GM23338 (cell line): ENCODE measurements at regions not wholly inside any gene's neighbourhood (a gene's known extent, or its start where the extent isn't known, plus 50 kb on each side); places are given as distances from the start of the nearest gene placed in this dataset.

Source experiments
- ATAC-seq: fragments of 200-7000 bp; cut with Tn5 transposase; 3 replicates; pipeline ENCODE4 v1.9.1; 2020
- DNase-seq: peaks from one replicate; pipeline ENCODE4 v3.0.0-alpha.2; 2015; ENCODE audit warnings: low spot score
- H2AFZ ChIP-seq: fragments of 200-600 bp; sonication (generic); 2 replicates; pipeline ENCODE4 v1.8.0; 2016; ENCODE audit warnings: antibody characterized with exemption, mild to moderate bottlenecking, moderate library complexity
- H3F3A ChIP-seq: fragments of 200-600 bp; sonication (generic); replicated peaks from 2 replicates; pipeline ENCODE4 v1.8.0; 2017; ENCODE audit warnings: antibody characterized with exemption, mixed run types, low read depth
- H3K27ac ChIP-seq: fragments of 200-600 bp; sonication (generic); 2 replicates; pipeline ENCODE4 v1.6.1; 2016; ENCODE audit warnings: low read depth
- H3K27me3 ChIP-seq: fragments of 200-600 bp; sonication (generic); 2 replicates; pipeline ENCODE4 v1.8.0; 2016; ENCODE audit warnings: mild to moderate bottlenecking, mixed run types, moderate library complexity; ENCODE audit not compliant: insufficient read depth
- H3K36me3 ChIP-seq: fragments of 200-600 bp; sonication (generic); 2 replicates; pipeline ENCODE4 v1.8.0; 2016; ENCODE audit warnings: mild to moderate bottlenecking; ENCODE audit not compliant: insufficient read depth
- H3K4me1 ChIP-seq: fragments of 200-600 bp; sonication (generic); 2 replicates; pipeline ENCODE4 v1.8.0; 2016; ENCODE audit warnings: mild to moderate bottlenecking, moderate library complexity; ENCODE audit not compliant: insufficient read depth
- H3K4me2 ChIP-seq: fragments of 200-600 bp; sonication (generic); 2 replicates; pipeline ENCODE4 v1.7.1; 2017; ENCODE audit warnings: mixed run types
- H3K4me3 ChIP-seq: fragments of 200-600 bp; sonication (generic); 2 replicates; pipeline ENCODE4 v1.6.1; 2016; ENCODE audit warnings: mixed run types
- H3K79me2 ChIP-seq: fragments of 200-600 bp; sonication (generic); replicated peaks from 2 replicates; pipeline ENCODE4 v1.8.0; 2017; ENCODE audit warnings: mild to moderate bottlenecking; ENCODE audit not compliant: insufficient read depth
- H3K9me2 ChIP-seq: fragments of 200-600 bp; sonication (generic); 2 replicates; pipeline ENCODE4 v1.8.0; 2017; ENCODE audit not compliant: insufficient read depth
- H4K20me1 ChIP-seq: fragments of 200-600 bp; sonication (generic); replicated peaks from 2 replicates; pipeline ENCODE4 v1.8.0; 2017; ENCODE audit warnings: mild to moderate bottlenecking; ENCODE audit not compliant: insufficient read depth
- H3K27ac Mint-ChIP-seq: 2 replicates; pipeline ENCODE4 v1.8.0; 2020; ENCODE audit warnings: inconsistent platforms, mild to moderate bottlenecking, moderate library complexity, mixed read lengths
- H3K27me3 Mint-ChIP-seq: 3 replicates; pipeline ENCODE4 v1.8.0; 2022; ENCODE audit warnings: low read depth, mild to moderate bottlenecking, moderate library complexity, mixed read lengths, inconsistent platforms; ENCODE audit not compliant: insufficient read depth, poor library complexity
- H3K36me3 Mint-ChIP-seq: 3 replicates; pipeline ENCODE4 v1.8.0; 2021; ENCODE audit warnings: low read depth, mild to moderate bottlenecking, inconsistent platforms, moderate library complexity, mixed read lengths
- H3K4me1 Mint-ChIP-seq: 3 replicates; pipeline ENCODE4 v1.8.0; 2020; ENCODE audit warnings: mild to moderate bottlenecking, inconsistent platforms, mixed read lengths
- H3K4me3 Mint-ChIP-seq: 3 replicates; pipeline ENCODE4 v1.8.0; 2021; ENCODE audit warnings: moderate library complexity, mild to moderate bottlenecking, inconsistent platforms, mixed read lengths
- H3K9me3 Mint-ChIP-seq: 3 replicates; pipeline ENCODE4 v1.8.0; 2020; ENCODE audit warnings: moderate library complexity, mild to moderate bottlenecking, inconsistent platforms, mixed read lengths
- CREB1 ChIP-seq: fragments of 250-450 bp; sonication (Bioruptor Pico); IDR thresholded peaks from 2 replicates; pipeline ENCODE4 v1.5.0; 2020; ENCODE audit warnings: low read depth, mild to moderate bottlenecking, moderate library complexity
- EZH2phosphoT487 ChIP-seq: fragments of 200-600 bp; sonication (generic); IDR thresholded peaks from one replicate; pipeline ENCODE4 v1.8.1; 2018; ENCODE audit warnings: antibody characterized with exemption; ENCODE audit not compliant: unreplicated experiment
- JUNB ChIP-seq: IDR thresholded peaks from one replicate; pipeline ENCODE4 v1.6.1; 2016; ENCODE audit warnings: antibody characterized with exemption; ENCODE audit not compliant: unreplicated experiment
- NANOG ChIP-seq: IDR thresholded peaks from 2 replicates; pipeline ENCODE4 v1.6.1; 2016; ENCODE audit warnings: antibody characterized with exemption, borderline replicate concordance
- ZNF114 ChIP-seq: fragments of 250-450 bp; sonication (Bioruptor Pico); IDR thresholded peaks from 2 replicates; pipeline ENCODE4 v1.5.0; 2020; ENCODE audit warnings: mild to moderate bottlenecking, moderate library complexity
- ZNF462 ChIP-seq: fragments of 250-450 bp; sonication (Bioruptor Pico); IDR thresholded peaks from 2 replicates; pipeline ENCODE4 v1.5.0; 2020; ENCODE audit warnings: mild to moderate bottlenecking, moderate library complexity

GRCh38 chr4:32169841-32170240 is 1449.7 kb downstream of the PCDH7 start (continued):
- TF ChIP-seq ZNF462 (CRISPR knock-in tag) = no peak
- TF ChIP-seq NANOG = no peak
- TF ChIP-seq CREB1 (CRISPR knock-in tag) = no peak

GRCh38 chr4:32172086-32172485 is 1451.9 kb downstream of the PCDH7 start:
- no peak overlapping the region for H3K27ac Mint-ChIP-seq
- H3K9me3 Mint-ChIP-seq = peaks cover 7% of the 10 kb centered on the region
- TF ChIP-seq EZH2phosphoT487 (no peak), JUNB (no peak), ZNF114 (CRISPR knock-in tag) (no peak)
- no peaks in the 10 kb centered on the region for H3K27me3 Mint-ChIP-seq
- no peak overlapping the region for H3K4me3 ChIP-seq
- H2AFZ ChIP-seq = no peak overlapping the region
- H3K9me2 ChIP-seq = 0 out of 2 replicates have a peak, but pooled peaks cover 5% of the 10 kb centered on the region
- H3K79me2 ChIP-seq = no peaks in the 10 kb centered on the region
- ATAC-seq = no peak
- no peaks in the 10 kb centered on the region for H4K20me1 ChIP-seq
- H3K4me3 Mint-ChIP-seq = no peak overlapping the region
- no peaks in the 10 kb centered on the region for H3K4me1 Mint-ChIP-seq
- no peak overlapping the region for H3K27ac ChIP-seq
- no peak overlapping the region for H3K4me2 ChIP-seq
- no peaks in the 10 kb centered on the region for H3F3A ChIP-seq
- no peak for DNase-seq
- H3K4me1 ChIP-seq = no peaks in the 10 kb centered on the region
- H3K36me3 ChIP-seq = no peaks in the 10 kb centered on the region
- 0 out of 3 replicates have a peak, but pooled peaks cover 7% of the 10 kb centered on the region for H3K36me3 Mint-ChIP-seq
- H3K27me3 ChIP-seq = no peaks in the 10 kb centered on the region
